ENCODE measurements at regions not wholly inside any gene's neighbourhood (a gene's known extent, or its start where the extent isn't known, plus 50 kb on each side); places are given as distances from the start of the nearest gene placed in this dataset.

DNA sequence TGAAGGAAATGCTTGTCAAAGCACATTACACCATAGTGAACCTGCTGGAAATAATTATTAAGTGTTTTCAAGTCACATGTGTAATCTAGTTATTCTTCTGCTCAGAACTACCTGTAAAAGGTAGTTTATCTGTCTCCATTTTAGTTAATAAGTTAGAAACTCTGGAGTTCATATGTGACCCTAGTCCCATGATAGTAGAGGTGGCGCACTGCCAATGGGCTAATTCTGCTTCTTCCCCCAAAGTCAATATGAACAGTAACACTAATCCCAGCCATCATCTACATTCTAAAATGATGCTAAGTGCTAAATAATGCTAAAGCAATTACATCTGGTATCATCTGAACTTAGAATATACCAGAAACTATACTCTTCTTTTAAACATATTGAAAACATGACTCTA is 361.0 kb upstream of the NECTIN3 start:
- Histone ChIP-seq H3K4me2 (ENCODE audit: insufficient read depth, insufficient read length, low read length) (no peak overlapping the region), H3K14ac (ENCODE audit: insufficient read depth, low read length) (no peak overlapping the region), H2BK5ac (ENCODE audit: insufficient read length, low read length) (no peak overlapping the region), H4K91ac (ENCODE audit: insufficient read length, low read depth, low read length) (no peak overlapping the region), H4K8ac (replicated peaks; ENCODE audit: insufficient read length, low read depth, low read length) (no peak overlapping the region), H2BK15ac (ENCODE audit: low read depth, low read length) (no peak overlapping the region), H2BK12ac (ENCODE audit: insufficient read length, low read depth, low read length) (no peak overlapping the region), H3K27ac (ENCODE audit: insufficient read length, low read depth, low read length) (no peak overlapping the region), H2BK120ac (ENCODE audit: low read depth, low read length, poor library complexity, severe bottlenecking) (no peak overlapping the region), H3K4me1 (ENCODE audit: insufficient read depth, low read length) (peaks cover 13% of the 10 kb centered on the region; the same call in 1 of the 2 replicates), H2AFZ (ENCODE audit: low read length) (no peak overlapping the region), H3K9me3 (ENCODE audit: control insufficient read depth, low read depth, low read length) (no peaks in the 10 kb centered on the region), H3K23me2 (ENCODE audit: insufficient read length, low read depth, low read length, poor library complexity, severe bottlenecking) (no peaks in the 10 kb centered on the region), H3K18ac (ENCODE audit: insufficient read length, low read depth, low read length) (no peak overlapping the region), H3K23ac (ENCODE audit: insufficient read length, low read depth, low read length) (no peak overlapping the region), H3K79me1 (ENCODE audit: insufficient read depth, low read depth, low read length, poor library complexity, severe bottlenecking) (no peaks in the 10 kb centered on the region), H3K79me2 (ENCODE audit: insufficient read depth, low read length) (no peaks in the 10 kb centered on the region), H2AK5ac (ENCODE audit: insufficient read length, low read length) (no peak overlapping the region), H3T11ph (ENCODE audit: low read length) (no peak overlapping the region), H3K27me3 (ENCODE audit: insufficient read depth, low read length) (no peaks in the 10 kb centered on the region), H4K5ac (ENCODE audit: insufficient read length, low read depth, low read length) (no peak overlapping the region), H2BK20ac (ENCODE audit: low read depth, low read length, poor library complexity, severe bottlenecking) (no peak overlapping the region), H4K20me1 (ENCODE audit: control insufficient read depth, insufficient read depth, insufficient read length) (no peaks in the 10 kb centered on the region), H3K56ac (ENCODE audit: insufficient read length, low read depth, low read length) (no peak overlapping the region), H3K9ac (ENCODE audit: extremely low read depth, insufficient read length, low read length) (no peak overlapping the region), H3K4ac (ENCODE audit: low read depth, low read length) (no peak overlapping the region)
- peak overlapping the region; percentile 13 to 91 (median 16); a peak in 5 of 7 replicates for H3K27ac Mint-ChIP-seq
- peaks cover 41 to 49% of the 10 kb centered on the region in 2 experiments for H3K4me1 Mint-ChIP-seq
- DNase-seq = no peak
- WGBS (ENCODE audit: extremely low coverage, insufficient read length, low lambda C conversion rate) = no CpG with 5 or more reads among the region's 1 CpG
- H3K27me3 Mint-ChIP-seq (ENCODE audit: low read depth) = no peaks in the 10 kb centered on the region
- TF ChIP-seq CTCF (conservative IDR thresholded peaks at IDR 0.05) = no peak
- H3K36me3 Mint-ChIP-seq (ENCODE audit: insufficient read depth in 1 of 3, low read depth in 3 of 3) = peaks cover 16 to 35% (median 28%) of the 10 kb centered on the region in 3 experiments
- peaks cover 23 to 24% of the 10 kb centered on the region in 2 experiments for H3K9me3 Mint-ChIP-seq
- H3K4me3 Mint-ChIP-seq = no peak overlapping the region

All from H9 (cell line).